ENCODE measurements at regions not wholly inside any gene's neighbourhood (a gene's known extent, or its start where the extent isn't known, plus 50 kb on each side); places are given as distances from the start of the nearest gene placed in this dataset.

DNA sequence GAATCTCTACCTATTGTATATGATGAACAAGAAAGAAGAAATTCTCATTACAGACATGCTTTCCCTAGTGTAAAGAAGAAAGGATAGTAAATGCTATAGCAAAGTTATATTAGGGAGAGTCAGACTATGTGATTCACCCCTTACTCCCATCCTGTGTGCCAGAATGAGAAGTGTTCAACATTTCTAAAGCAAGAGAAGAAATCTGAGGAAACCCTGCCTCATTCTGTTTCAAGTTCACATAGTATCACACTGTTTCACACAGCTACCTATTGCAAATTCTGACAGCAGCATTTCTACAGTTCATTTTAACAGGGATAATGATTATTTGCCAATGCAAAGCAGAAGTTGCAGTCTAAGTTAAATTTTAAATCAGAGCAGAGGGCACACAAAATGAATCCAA is 267.2 kb upstream of the TCF21 start:
- TF ChIP-seq, protein P1, sequence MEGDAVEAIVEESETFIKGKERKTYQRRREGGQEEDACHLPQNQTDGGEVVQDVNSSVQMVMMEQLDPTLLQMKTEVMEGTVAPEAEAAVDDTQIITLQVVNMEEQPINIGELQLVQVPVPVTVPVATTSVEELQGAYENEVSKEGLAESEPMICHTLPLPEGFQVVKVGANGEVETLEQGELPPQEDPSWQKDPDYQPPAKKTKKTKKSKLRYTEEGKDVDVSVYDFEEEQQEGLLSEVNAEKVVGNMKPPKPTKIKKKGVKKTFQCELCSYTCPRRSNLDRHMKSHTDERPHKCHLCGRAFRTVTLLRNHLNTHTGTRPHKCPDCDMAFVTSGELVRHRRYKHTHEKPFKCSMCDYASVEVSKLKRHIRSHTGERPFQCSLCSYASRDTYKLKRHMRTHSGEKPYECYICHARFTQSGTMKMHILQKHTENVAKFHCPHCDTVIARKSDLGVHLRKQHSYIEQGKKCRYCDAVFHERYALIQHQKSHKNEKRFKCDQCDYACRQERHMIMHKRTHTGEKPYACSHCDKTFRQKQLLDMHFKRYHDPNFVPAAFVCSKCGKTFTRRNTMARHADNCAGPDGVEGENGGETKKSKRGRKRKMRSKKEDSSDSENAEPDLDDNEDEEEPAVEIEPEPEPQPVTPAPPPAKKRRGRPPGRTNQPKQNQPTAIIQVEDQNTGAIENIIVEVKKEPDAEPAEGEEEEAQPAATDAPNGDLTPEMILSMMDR (IDR thresholded peaks at IDR 0.05), result no peak
- H3K4me1 ChIP-seq, result peaks cover 0 to 21% (median 0%) of the 10 kb centered on the region in 4 donors
- no peak overlapping the region for H3K4me3 ChIP-seq

DNA sequence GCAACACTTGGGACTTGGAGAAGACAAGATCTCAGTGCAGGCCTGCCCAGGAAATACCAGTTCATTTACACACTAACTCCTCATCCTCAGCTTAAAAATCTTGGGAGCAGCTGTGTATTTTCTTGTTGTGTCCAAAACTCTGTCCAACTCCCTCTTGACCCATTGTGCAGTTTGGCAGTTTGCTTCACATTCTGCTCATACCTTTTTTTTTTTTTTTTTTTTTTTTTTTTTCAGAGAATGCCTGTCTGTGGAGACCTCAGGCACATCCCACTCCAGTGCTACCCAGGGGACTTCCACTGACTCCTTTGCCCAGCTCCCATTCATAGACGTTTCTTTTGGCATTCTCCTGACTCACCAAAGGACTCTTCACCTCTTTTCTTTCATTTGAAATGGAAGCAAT is 265.8 kb upstream of the TCF21 start:
- intact Hi-C loops (cut with DNase I; ENCODE audit: low total_unique reads), result no loop called here
- Histone ChIP-seq H3K4me3 (no peak overlapping the region), H3K27me3 (no peaks in the 10 kb centered on the region), H3K4me1 (peaks cover 0 to 21% (median 0%) of the 10 kb centered on the region in 4 donors), H3K9me3 (no peaks in the 10 kb centered on the region), H3K27ac (no peak overlapping the region), H3K36me3 (no peaks in the 10 kb centered on the region)
- no peak for DNase-seq
- TF ChIP-seq, protein P1 (IDR thresholded peaks at IDR 0.05), result no peak

More for the DNA sequence above, 267.2 kb upstream of the TCF21 start:
- Histone ChIP-seq H3K9me3 (no peaks in the 10 kb centered on the region), H3K36me3 (no peaks in the 10 kb centered on the region), H3K27me3 (no peaks in the 10 kb centered on the region), H3K27ac (no peak overlapping the region)
- DNase-seq, result no peak
- intact Hi-C loops (cut with DNase I; ENCODE audit: low total_unique reads), result no loop called here

DNA sequence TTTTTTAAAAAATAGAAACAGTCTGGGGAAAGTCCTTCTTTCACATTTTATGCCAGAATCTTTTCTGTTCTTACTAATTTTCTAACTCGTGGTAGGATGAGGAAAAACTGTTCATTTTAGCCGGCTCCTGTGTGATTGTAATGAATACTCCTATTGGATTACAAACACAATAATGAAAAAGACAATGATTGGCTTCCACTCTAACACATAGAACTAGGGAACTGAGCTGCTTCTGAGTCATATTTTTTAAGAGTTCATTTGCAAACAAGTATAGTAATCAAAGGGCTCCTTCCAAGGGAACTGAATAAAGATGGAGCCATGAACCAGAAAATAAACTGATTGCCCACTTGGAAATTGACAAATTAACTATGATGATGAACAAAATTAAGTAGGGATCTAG is 265.3 kb upstream of the TCF21 start:
- no peaks in the 10 kb centered on the region for H3K36me3 ChIP-seq
- H3K4me3 ChIP-seq, result no peak overlapping the region
- intact Hi-C loops (cut with DNase I; ENCODE audit: low total_unique reads), result no loop called here
- H3K4me1 ChIP-seq, result peaks cover 0 to 21% (median 0%) of the 10 kb centered on the region in 4 donors
- H3K27ac ChIP-seq, result no peak overlapping the region
- H3K9me3 ChIP-seq, result no peaks in the 10 kb centered on the region
- TF ChIP-seq, protein P1 (IDR thresholded peaks at IDR 0.05), result no peak
- no peaks in the 10 kb centered on the region for H3K27me3 ChIP-seq
- no peak for DNase-seq

DNA sequence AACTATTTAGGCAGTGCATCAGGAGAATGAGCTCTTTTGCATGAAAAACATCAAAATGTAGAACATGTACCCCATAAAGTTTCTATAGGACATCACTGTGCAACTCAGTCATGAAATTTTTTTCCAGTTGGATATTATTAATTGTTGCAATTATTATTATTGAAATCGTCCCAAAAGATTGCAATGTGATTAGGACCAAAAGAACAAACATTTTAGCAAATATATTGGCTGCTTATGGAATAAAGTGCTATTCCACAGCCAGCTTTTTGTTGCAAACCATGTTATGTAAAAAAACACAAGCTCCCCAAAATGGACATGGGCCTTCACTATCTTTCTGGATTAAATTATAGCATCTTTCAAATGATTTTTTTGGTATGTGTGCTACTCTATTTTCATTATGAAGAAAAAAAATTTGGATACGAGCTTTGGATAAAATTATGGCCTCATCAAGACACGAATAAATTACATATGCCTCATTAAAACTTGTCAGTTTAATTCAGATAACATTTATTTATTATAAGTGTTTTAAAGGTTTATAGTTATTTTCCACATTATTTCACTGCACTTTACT is 262.7 kb upstream of the TCF21 start:
- H3K9me3 ChIP-seq, result no peaks in the 10 kb centered on the region
- H3K36me3 ChIP-seq, result no peaks in the 10 kb centered on the region
- DNase-seq, result no peak
- no peak overlapping the region for H3K27ac ChIP-seq
- no peak overlapping the region for H3K4me3 ChIP-seq
- H3K4me1 ChIP-seq, result peaks cover 0 to 27% (median 0%) of the 10 kb centered on the region in 4 donors
- no peaks in the 10 kb centered on the region for H3K27me3 ChIP-seq
- TF ChIP-seq, protein P1 (IDR thresholded peaks at IDR 0.05), result no peak
- intact Hi-C loops (cut with DNase I; ENCODE audit: low total_unique reads), result no loop called here

DNA sequence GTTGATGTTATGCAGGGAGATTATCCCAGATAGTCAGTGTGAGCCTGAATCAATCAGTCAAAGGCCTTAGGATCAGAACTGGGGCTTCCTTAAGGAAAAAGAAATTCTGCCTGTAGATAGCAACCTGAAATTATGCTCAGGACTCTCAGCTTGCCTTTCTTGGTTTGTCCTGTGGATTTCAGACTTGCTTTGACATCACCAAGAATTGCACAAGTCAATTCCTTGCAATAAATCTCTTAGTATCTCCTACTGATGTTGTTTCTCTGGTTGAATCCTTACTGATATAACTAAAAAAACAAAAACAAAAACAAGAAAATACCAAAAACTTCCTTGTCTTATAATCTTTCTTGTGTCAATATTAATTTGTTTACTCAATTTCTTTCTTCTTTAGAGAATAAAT is 258.9 kb upstream of the TCF21 start:
- intact Hi-C loops (cut with DNase I; ENCODE audit: low total_unique reads), result no loop called here
- Histone ChIP-seq H3K9me3 (no peaks in the 10 kb centered on the region), H3K4me1 (peaks cover 0 to 13% (median 0%) of the 10 kb centered on the region in 4 donors), H3K36me3 (no peaks in the 10 kb centered on the region), H3K27me3 (no peaks in the 10 kb centered on the region), H3K4me3 (no peak overlapping the region), H3K27ac (no peak overlapping the region)
- TF ChIP-seq, protein P1 (IDR thresholded peaks at IDR 0.05), result no peak
- DNase-seq, result no peak

DNA sequence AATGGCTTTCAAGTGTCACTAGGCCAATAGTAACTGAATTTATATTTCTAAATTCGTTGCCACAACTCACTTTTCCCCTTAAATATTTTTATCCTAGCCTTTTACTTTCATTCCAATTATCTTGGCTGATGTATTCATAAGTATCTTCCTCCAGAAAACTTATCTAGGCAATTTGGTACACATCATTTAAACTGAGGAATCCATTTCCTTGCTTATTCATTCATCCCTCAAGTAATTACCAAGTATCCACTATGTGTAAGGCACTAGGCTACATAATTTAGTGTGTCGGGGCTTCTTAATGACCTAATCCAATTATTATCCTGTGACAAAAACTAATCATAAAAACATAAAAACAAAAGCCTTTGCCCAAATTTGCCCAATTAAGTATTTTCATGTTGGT is 258.3 kb upstream of the TCF21 start:
- TF ChIP-seq, protein P1 (IDR thresholded peaks at IDR 0.05), result no peak
- Histone ChIP-seq H3K9me3 (no peaks in the 10 kb centered on the region), H3K27me3 (no peaks in the 10 kb centered on the region), H3K4me1 (peaks cover 0 to 13% (median 0%) of the 10 kb centered on the region in 4 donors), H3K36me3 (no peaks in the 10 kb centered on the region), H3K4me3 (no peak overlapping the region), H3K27ac (no peak overlapping the region)
- no peak for DNase-seq
- intact Hi-C loops (cut with DNase I; ENCODE audit: low total_unique reads), result no loop called here

Data from tibial artery (tissue), 4 donors.